GM21423 (cell line): ENCODE measurements at regions not wholly inside any gene's neighbourhood (a gene's known extent, or its start where the extent isn't known, plus 50 kb on each side); places are given as distances from the start of the nearest gene placed in this dataset.

Experiments
- ATAC-seq: cut with Tn5 transposase; IDR thresholded peaks from one replicate; pipeline ENCODE4 v1.9.1; 2021; ENCODE audit warnings: mild to moderate bottlenecking, moderate library complexity; ENCODE audit not compliant: unreplicated experiment

GRCh38 chr3:107082527-107082926, 294.7 kb upstream of the CCDC54 start:
- ATAC-seq: no peak

DNA sequence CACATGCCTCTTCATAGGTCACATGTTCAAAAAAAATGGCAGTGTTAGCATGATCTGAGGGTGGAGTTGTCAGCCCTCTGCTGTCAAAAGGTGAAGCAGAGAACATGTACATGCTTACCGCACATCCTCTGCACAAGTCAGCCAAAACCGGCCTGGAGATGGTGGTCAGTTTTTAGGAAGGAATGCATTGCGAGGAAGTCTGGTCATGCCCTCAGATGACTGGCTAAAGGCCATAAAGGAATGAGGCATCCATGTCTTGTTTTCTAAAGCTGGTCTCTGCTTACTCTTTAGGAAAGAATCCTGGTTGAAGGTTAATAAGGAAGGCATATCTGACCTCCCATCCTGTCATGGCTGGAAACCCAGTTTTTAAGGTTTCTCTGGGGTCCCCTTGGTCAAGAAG, 292.0 kb upstream of the CCDC54 start:
- no peak for ATAC-seq

DNA sequence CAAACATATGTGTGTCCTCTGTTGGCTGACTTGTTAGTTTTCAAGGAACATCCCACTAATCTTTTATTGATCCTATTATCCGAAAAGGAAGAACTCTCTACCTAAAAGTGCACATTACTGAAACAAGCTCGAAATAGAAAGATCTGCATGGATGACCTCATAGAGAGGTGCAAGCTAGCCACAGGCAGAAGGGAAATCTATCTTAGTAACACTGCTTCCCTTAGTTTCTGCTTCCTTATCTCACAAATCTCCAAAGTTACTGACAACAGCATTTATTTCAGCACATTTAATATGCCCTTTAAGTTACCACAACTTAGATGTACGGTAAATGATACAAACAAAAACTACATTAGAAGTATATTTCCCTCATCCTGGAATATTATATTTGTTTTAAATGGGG, 285.1 kb upstream of the CCDC54 start:
- no peak for ATAC-seq

GRCh38 chr3:107098864-107099263, 278.4 kb upstream of the CCDC54 start:
- ATAC-seq: no peak

- ATAC-seq: no peak
Observed at GRCh38 chr3:107100137-107100536, 277.1 kb upstream of the CCDC54 start.

DNA sequence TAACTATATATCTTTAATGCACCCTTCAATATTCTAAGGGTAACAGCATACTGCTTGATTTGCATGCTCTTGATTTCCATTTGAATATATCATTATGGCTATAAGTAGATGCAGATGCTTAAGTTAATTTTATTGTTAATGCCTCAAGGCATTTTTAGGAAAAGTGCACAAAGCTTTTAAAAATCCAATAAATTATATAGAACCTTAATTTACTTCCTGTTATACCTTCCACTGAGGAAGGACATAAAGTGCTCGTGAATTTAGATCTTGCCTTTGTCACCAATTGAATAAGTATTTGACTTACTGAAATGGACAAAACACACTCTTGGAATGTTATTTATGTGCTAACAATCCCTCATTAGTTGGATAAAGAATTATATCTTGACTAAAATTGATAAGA, 276.7 kb upstream of the CCDC54 start:
- no peak for ATAC-seq

GRCh38 chr3:107103786-107104185, 273.5 kb upstream of the CCDC54 start:
- ATAC-seq: no peak

- ATAC-seq: no peak
Observed at GRCh38 chr3:107106316-107106715, 270.9 kb upstream of the CCDC54 start.

- no peak for ATAC-seq
Observed at GRCh38 chr3:107106907-107107306, 270.3 kb upstream of the CCDC54 start.

- no peak for ATAC-seq
Observed at GRCh38 chr3:107110596-107111305, 266.5 kb upstream of the CCDC54 start.

GRCh38 chr3:107111872-107112271, 265.4 kb upstream of the CCDC54 start:
- no peak for ATAC-seq

GRCh38 chr3:107112356-107112755, 264.9 kb upstream of the CCDC54 start:
- no peak for ATAC-seq

DNA sequence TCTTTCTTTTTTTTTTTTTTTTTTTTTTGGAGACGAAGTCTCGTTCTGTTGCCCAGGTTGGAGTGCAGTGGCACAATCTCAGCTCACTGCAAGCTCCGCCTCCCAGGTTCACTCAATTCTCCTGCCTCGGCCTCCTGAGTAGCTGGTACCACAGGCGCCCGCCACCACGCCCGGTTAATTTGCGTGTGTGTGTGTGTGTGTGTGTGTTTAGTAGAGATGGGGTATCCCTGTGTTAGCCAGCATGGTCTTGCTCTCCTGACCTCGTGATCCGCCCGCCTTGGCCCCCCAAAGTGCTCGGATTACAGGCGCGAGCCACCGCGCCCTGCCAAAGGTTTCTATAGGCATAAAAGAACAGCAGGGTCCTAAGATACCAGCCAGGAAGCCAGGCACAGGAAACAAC, 261.0 kb upstream of the CCDC54 start:
- no peak for ATAC-seq

DNA sequence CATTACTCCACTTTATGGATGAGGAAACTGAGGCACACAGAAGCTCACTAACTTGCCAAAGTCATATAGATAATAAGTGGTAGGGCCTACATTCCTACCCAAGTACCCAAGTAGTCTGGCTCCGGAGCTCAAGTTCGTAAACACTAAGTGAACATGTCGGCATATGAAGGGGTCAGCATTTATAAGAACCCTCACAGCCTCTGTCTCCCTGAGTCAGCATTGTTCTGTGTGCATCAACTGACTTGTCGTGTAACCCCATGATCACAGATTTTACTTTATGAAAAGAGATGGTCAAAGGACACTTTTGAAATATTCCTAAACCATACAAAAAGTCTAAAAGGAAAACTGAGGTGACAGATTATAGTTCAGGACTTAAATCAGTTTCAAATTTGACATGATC, 260.1 kb upstream of the CCDC54 start:
- ATAC-seq: no peak

GRCh38 chr3:107117922-107118536, 259.2 kb upstream of the CCDC54 start:
- ATAC-seq: peak; percentile 51

- no peak for ATAC-seq
Observed at GRCh38 chr3:107124885-107125284, 252.4 kb upstream of the CCDC54 start.

GRCh38 chr3:107128946-107129345, 248.3 kb upstream of the CCDC54 start:
- no peak for ATAC-seq

DNA sequence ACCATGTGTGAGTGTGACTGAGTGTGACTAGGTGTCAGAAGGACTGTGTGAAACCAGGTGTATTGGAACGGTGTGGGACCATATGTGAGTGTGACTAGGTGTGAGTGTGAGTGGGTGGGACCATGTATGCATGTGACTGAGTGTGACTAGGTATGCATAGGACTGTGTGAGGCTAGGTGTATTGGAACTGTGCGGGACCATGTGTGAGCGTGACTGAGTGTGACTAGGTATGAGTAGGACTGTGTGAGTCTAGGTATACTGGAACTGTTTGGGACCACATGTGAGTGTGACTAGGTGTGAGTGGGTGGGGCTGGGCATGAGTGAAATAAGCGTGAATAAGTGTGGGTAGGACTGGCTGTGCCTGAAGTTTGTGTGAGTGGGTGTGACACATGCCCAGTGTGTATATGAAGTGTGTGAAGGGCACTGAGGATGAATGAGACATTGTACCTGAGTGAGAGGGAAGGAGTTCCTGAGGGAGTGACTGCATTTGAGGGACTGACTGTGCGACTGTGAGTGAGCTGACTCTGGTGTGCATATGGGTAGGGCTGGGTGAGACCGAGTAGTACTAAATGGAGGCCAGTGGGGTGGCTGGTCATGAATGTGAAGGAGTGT, 247.0 kb upstream of the CCDC54 start:
- ATAC-seq: no peak

GRCh38 chr3:107132674-107133073, 244.6 kb upstream of the CCDC54 start:
- no peak for ATAC-seq

DNA sequence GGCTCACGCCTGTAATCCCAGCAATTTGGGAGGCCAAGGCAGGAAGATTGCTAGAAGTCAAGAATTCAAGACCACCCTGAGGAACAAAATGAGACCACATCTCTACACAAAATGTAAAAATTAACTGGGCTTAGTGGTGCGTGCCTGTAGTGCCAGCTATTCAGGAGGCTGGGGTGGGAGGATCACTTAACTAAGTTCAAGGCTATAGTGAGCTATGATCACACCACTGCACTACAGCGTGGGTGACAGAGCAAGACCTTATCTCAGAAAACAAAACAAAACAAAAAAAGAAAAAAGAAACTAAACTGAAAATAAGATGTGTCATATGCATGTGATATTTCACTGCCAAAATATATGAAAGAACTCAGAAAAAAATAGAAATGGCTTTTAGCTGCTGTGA, 243.3 kb upstream of the CCDC54 start:
- ATAC-seq: no peak

DNA sequence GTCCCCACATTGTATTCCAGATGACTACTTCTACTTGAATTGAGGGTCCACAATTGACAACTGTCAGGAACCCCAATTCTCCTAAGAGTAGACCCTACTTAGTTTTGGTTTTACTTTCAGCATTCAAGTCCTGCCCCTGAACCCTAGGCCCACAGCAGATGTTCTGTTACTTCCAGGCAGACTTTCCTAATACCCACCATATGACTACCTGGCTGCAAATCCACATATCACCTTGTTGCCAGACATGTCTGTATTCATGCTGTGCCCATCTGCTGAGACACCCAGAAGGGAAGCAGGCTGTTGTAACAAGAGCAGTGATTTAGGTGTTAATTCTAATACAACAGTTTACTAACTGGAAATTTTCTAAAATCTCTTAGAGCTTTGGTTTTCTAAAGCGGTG, 235.1 kb upstream of the CCDC54 start:
- ATAC-seq: no peak

DNA sequence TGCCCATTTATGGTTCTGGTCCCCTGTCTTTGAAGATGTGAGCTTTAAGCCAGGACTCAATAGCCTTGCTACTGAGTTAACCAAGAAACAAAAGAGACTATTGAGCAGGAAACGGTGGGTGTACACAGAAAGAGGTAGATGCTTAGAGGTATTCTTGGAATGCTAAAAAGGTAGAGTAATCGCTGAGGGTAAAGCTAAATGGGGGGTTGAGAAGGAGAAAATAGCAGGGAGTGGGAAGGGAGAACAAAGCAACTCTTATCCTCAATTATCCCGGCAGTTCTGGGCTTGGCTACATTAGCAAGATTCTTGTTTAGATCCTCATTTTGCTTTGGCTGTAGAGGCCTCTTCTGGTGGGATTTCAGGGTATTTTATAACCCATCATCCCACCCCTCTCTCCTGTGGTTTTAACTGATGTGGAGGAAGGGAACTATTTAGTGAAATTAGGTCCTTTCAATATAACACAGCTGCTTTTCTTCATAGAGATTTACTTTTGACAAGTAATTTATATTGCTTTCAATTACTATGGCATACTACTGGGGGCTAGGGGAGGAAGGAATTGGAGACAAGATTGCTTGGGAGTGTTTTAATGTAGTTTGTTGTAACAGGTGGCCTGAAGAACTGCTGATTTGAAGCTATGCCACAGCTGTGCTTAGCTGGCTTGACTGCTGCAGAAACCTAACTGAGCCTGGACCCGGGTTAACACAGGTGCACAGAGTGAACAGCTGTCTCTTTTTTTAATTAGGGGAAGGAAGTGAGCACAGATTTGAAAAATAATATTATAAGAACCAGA, 234.3 kb upstream of the CCDC54 start:
- ATAC-seq: no peak
